DND-41 (cell line): ENCODE measurements at regions not wholly inside any gene's neighbourhood (a gene's known extent, or its start where the extent isn't known, plus 50 kb on each side); places are given as distances from the start of the nearest gene placed in this dataset.

Experiments
- CTCF ChIP-seq: IDR thresholded peaks from 2 replicates; pipeline ENCODE4 v1.5.1; 2012; ENCODE audit warnings: borderline replicate concordance, low read length, moderate library complexity, mild to moderate bottlenecking; ENCODE audit not compliant: poor library complexity, severe bottlenecking; ENCODE audit errors: extremely low read depth
- EZH2 ChIP-seq: IDR thresholded peaks from 3 replicates; pipeline ENCODE4 v1.6.1; 2012; ENCODE audit warnings: borderline replicate concordance, low read depth, mild to moderate bottlenecking, moderate library complexity, low read length, inconsistent platforms; ENCODE audit not compliant: severe bottlenecking

DNA sequence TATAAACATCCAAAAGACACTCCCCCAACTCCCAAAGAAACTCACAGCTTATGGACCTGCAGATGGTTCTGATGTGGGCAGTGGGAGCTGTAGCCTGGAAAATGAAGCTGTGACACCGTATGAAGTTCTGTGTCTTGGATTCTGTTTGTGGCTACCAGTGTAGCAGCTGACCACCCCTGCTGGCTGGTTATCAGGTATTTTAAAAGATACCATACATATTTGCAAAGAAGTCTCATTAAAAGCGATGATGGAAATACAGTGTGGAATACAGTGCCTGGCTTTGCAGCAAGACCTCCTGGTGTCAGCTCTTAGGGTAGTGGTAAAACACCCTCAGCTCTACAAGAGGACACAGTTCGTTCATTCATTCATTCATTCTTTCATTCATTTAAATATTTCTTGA, 194.3 kb upstream of the PRKCQ start:
- no peak for TF ChIP-seq CTCF
- TF ChIP-seq EZH2 = no peak
